Hepatocyte (in vitro differentiated cells): ENCODE measurements at regions not wholly inside any gene's neighbourhood (a gene's known extent, or its start where the extent isn't known, plus 50 kb on each side); places are given as distances from the start of the nearest gene placed in this dataset.

Experiments used
- DNase-seq: peaks from one replicate; pipeline ENCODE4 v3.0.0-alpha.2; 2016; ENCODE audit warnings: low spot score
- H2AFZ ChIP-seq: fragments of 200-600 bp; sonication (generic); 2 replicates; pipeline ENCODE4 v1.6.0; 2016; ENCODE audit warnings: antibody characterized with exemption, mild to moderate bottlenecking
- H3K27ac ChIP-seq: fragments of 200-600 bp; sonication (generic); 2 replicates; pipeline ENCODE4 v1.5.1; 2016; ENCODE audit warnings: mild to moderate bottlenecking
- H3K27me3 ChIP-seq: fragments of 200-600 bp; sonication (generic); 2 replicates; pipeline ENCODE4 v1.6.1; 2016
- H3K36me3 ChIP-seq: fragments of 200-600 bp; sonication (generic); replicated peaks from 2 replicates; pipeline ENCODE4 v1.5.1; 2016; ENCODE audit warnings: low read depth; ENCODE audit not compliant: insufficient read depth
- H3K4me1 ChIP-seq: fragments of 200-600 bp; sonication (generic); 2 replicates; pipeline ENCODE4 v1.5.1; 2016; ENCODE audit warnings: mild to moderate bottlenecking, moderate library complexity; ENCODE audit not compliant: insufficient read depth
- H3K4me2 ChIP-seq: fragments of 200-600 bp; sonication (generic); 2 replicates; pipeline ENCODE4 v1.6.0; 2016
- H3K4me3 ChIP-seq: fragments of 200-600 bp; sonication (generic); 2 replicates; pipeline ENCODE4 v1.5.1; 2016; ENCODE audit warnings: mild to moderate bottlenecking
- H3K79me2 ChIP-seq: fragments of 200-600 bp; sonication (generic); 2 replicates; pipeline ENCODE4 v1.6.0; 2017; ENCODE audit warnings: mild to moderate bottlenecking
- H3K9me2 ChIP-seq: fragments of 200-600 bp; sonication (generic); replicated peaks from 2 replicates; pipeline ENCODE4 v1.6.0; 2017; ENCODE audit warnings: mild to moderate bottlenecking; ENCODE audit not compliant: insufficient read depth
- H3K9me3 ChIP-seq: fragments of 200-600 bp; sonication (generic); 2 replicates; pipeline ENCODE4 v1.5.1; 2016; ENCODE audit warnings: low read depth, mild to moderate bottlenecking
- H4K20me1 ChIP-seq: fragments of 200-600 bp; sonication (generic); 2 replicates; pipeline ENCODE4 v1.6.0; 2016; ENCODE audit warnings: mild to moderate bottlenecking; ENCODE audit not compliant: insufficient read depth, poor library complexity, severe bottlenecking
- CTCF ChIP-seq: fragments of 200-600 bp; sonication (generic); IDR thresholded peaks from 2 replicates; pipeline ENCODE4 v1.5.1; 2016; ENCODE audit warnings: antibody characterized with exemption, mild to moderate bottlenecking; ENCODE audit not compliant: poor library complexity
- EZH2 ChIP-seq: fragments of 200-600 bp; sonication (generic); IDR thresholded peaks from 2 replicates; pipeline ENCODE4 v1.6.1; 2016; ENCODE audit warnings: antibody characterized with exemption, mild to moderate bottlenecking, borderline replicate concordance
- EZH2phosphoT487 ChIP-seq: fragments of 200-600 bp; sonication (generic); IDR thresholded peaks from one replicate; pipeline ENCODE4 v1.6.1; 2018; ENCODE audit warnings: antibody characterized with exemption, mild to moderate bottlenecking, low read depth, moderate library complexity; ENCODE audit not compliant: unreplicated experiment, severe bottlenecking
- WGBS: methylation state at CpG from one replicate; pipeline ENCODE4 v1.1.6; 2016; ENCODE audit warnings: low lambda C conversion rate; ENCODE audit errors: missing lambda C conversion rate; 5-methylcytosine and 5-hydroxymethylcytosine counted together

- Histone ChIP-seq H3K79me2 (no peaks in the 10 kb centered on the region), H2AFZ (no peak overlapping the region), H3K9me3 (no peaks in the 10 kb centered on the region), H3K27ac (peak overlapping the region; percentile 63), H4K20me1 (no peaks in the 10 kb centered on the region), H3K36me3 (no peaks in the 10 kb centered on the region), H3K9me2 (no peaks in the 10 kb centered on the region), H3K4me1 (peaks cover 19% of the 10 kb centered on the region), H3K4me2 (no peak overlapping the region), H3K4me3 (no peak overlapping the region), H3K27me3 (no peaks in the 10 kb centered on the region)
- 71% methylated on average over 4 of the region's 4 CpGs for WGBS
- no peak for TF ChIP-seq EZH2
- DNase-seq: no peak
These were observed 151.7 kb downstream of the ADAMTS15 start for GRCh38 chr11:130600139-130600538.

GRCh38 chr11:130600616-130601015 lies 152.2 kb downstream of the ADAMTS15 start:
- 32% methylated on average over 5 of the region's 5 CpGs for WGBS
- H3K9me3 ChIP-seq: no peaks in the 10 kb centered on the region
- H3K4me2 ChIP-seq: no peak overlapping the region
- no peaks in the 10 kb centered on the region for H3K27me3 ChIP-seq
- no peak for DNase-seq
- peaks cover 19% of the 10 kb centered on the region for H3K4me1 ChIP-seq
- H3K79me2 ChIP-seq: no peaks in the 10 kb centered on the region
- no peak overlapping the region for H2AFZ ChIP-seq
- H3K27ac ChIP-seq: peak overlapping the region; percentile 63
- no peaks in the 10 kb centered on the region for H3K36me3 ChIP-seq
- no peaks in the 10 kb centered on the region for H4K20me1 ChIP-seq
- H3K9me2 ChIP-seq: no peaks in the 10 kb centered on the region
- no peak for TF ChIP-seq CTCF
- no peak for TF ChIP-seq EZH2
- no peak for TF ChIP-seq EZH2phosphoT487
- no peak overlapping the region for H3K4me3 ChIP-seq

- Histone ChIP-seq H2AFZ (no peak overlapping the region), H3K9me2 (no peaks in the 10 kb centered on the region), H3K27me3 (no peaks in the 10 kb centered on the region), H3K4me2 (no peak overlapping the region), H3K36me3 (no peaks in the 10 kb centered on the region), H3K4me3 (no peak overlapping the region), H3K4me1 (peaks cover 19% of the 10 kb centered on the region), H4K20me1 (no peaks in the 10 kb centered on the region), H3K79me2 (no peaks in the 10 kb centered on the region), H3K9me3 (no peaks in the 10 kb centered on the region), H3K27ac (peak overlapping the region; percentile 86)
- DNase-seq: peak; percentile 66
- TF ChIP-seq EZH2phosphoT487 (no peak), CTCF (no peak), EZH2 (no peak)
- WGBS: 26% methylated on average over 8 of the region's 8 CpGs
These were observed 152.7 kb downstream of the ADAMTS15 start for GRCh38 chr11:130601141-130601540.

GRCh38 chr11:130601764-130602460 lies 153.5 kb downstream of the ADAMTS15 start:
- peak overlapping the region; percentile 86 for H3K27ac ChIP-seq
- H2AFZ ChIP-seq: no peak overlapping the region
- H4K20me1 ChIP-seq: no peaks in the 10 kb centered on the region
- peaks cover 25% of the 10 kb centered on the region for H3K4me1 ChIP-seq
- no peaks in the 10 kb centered on the region for H3K79me2 ChIP-seq
- no peak for DNase-seq
- no peaks in the 10 kb centered on the region for H3K36me3 ChIP-seq
- no peaks in the 10 kb centered on the region for H3K9me2 ChIP-seq
- H3K4me2 ChIP-seq: no peak overlapping the region
- H3K27me3 ChIP-seq: no peaks in the 10 kb centered on the region
- no peak for TF ChIP-seq EZH2phosphoT487
- TF ChIP-seq EZH2: no peak
- TF ChIP-seq CTCF: no peak
- H3K9me3 ChIP-seq: no peaks in the 10 kb centered on the region
- no peak overlapping the region for H3K4me3 ChIP-seq
- WGBS: 91% methylated on average over 16 of the region's 16 CpGs
